OCI-LY7 (cell line): ENCODE measurements at regions not wholly inside any gene's neighbourhood (a gene's known extent, or its start where the extent isn't known, plus 50 kb on each side); places are given as distances from the start of the nearest gene placed in this dataset.

Source experiments
- EZH2phosphoT487 ChIP-seq: fragments of 200-600 bp; sonication (generic); IDR thresholded peaks from 2 replicates; pipeline ENCODE4 v1.6.1; 2018; ENCODE audit warnings: low read depth, borderline replicate concordance, mild to moderate bottlenecking, mixed run types, antibody characterized with exemption, low read length, moderate library complexity, mixed read lengths
- TF ChIP-seq, protein P1 (sequence below): fragments of 200-600 bp; sonication (generic); conservative IDR thresholded peaks from 2 replicates; pipeline ENCODE4 v1.5.1; 2014; ENCODE audit warnings: mild to moderate bottlenecking, antibody characterized with exemption, low read length, moderate library complexity, mixed read lengths

DNA sequence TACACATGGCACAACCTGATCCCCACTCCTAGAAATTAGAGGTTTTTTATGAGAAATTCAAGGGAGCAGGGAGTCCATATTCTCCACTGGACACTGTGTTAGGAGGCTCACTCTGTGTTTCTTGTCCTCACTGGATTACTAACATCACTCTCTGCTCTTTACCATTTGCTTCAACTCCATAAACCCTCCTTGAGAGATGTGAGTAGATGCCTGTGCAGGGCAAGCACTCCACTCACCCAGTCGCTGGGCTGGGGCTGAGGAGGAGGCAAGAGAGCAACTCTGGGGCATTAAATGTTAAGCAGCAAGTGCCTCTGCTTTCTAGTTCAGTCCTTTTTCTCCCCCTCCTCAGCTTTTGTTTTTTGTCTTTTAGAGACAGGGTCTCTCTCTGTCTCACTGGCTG lies 115.1 kb downstream of the LARP7 start:
- TF ChIP-seq, protein P1, sequence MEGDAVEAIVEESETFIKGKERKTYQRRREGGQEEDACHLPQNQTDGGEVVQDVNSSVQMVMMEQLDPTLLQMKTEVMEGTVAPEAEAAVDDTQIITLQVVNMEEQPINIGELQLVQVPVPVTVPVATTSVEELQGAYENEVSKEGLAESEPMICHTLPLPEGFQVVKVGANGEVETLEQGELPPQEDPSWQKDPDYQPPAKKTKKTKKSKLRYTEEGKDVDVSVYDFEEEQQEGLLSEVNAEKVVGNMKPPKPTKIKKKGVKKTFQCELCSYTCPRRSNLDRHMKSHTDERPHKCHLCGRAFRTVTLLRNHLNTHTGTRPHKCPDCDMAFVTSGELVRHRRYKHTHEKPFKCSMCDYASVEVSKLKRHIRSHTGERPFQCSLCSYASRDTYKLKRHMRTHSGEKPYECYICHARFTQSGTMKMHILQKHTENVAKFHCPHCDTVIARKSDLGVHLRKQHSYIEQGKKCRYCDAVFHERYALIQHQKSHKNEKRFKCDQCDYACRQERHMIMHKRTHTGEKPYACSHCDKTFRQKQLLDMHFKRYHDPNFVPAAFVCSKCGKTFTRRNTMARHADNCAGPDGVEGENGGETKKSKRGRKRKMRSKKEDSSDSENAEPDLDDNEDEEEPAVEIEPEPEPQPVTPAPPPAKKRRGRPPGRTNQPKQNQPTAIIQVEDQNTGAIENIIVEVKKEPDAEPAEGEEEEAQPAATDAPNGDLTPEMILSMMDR, result no peak
- TF ChIP-seq EZH2phosphoT487, result no peak
